IPS DF 4.7 (cell line): ENCODE measurements at regions not wholly inside any gene's neighbourhood (a gene's known extent, or its start where the extent isn't known, plus 50 kb on each side); places are given as distances from the start of the nearest gene placed in this dataset.

ENCODE experiments used
- DNase-seq: peaks from one replicate; pipeline ENCODE4 v3.0.0-alpha.2; 2013; ENCODE audit warnings: low spot score; ENCODE audit errors: extremely low read depth

GRCh38 chr14:61625165-61625564 lies 70.1 kb upstream of the HIF1A start:
- DNase-seq: no peak

DNA sequence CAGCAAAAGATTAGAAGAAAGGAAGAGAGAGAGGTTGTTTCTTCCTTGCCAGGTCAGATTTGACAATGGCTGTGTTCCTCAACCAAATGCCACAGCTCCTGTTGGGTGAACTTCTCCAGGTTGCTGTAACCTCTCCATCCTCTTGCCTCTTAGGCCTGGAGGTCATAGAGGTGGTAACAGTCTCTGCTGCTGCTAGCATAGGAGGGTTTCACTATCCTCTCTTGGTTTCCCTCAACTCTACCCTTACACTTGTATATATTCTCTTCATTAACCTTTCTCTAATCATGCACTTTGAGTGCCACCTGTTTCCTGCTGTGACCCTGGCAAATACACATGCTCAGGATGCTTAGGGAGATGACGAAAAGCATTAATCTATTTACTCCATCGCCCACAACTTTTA lies 67.7 kb upstream of the HIF1A start:
- DNase-seq: no peak

DNA sequence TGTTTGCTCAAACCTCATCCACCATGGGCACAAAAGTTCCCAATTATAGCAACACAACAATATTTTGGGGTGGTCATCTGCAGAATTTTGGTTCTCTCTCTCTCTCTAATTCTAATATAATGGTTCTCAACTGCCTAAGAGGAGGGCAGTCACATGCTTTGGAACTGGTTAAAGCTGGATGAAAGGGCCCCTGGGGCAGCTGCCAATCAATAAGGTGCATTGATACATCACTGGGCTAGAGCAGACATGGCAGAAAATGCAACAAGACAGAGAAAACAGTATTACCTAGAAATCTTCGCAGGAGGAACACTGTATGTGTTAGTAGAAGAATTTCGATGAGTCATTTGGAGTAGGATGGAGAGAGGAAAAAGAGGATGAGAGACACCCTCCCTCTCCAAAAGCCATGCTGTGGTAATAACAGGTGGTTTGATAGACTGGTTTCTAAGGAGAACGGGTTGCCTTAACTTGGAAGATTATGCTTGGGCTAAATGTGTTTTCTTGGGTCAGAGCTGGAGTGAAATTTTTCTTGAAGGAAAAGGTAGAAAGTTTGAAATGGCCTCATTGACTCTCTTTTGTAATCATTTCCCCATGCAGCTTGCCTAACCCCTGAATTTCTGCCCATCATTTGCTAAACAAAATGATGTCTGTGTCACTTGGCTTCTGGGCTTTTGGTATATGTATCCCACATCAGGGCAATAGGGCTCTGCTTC lies 67.1 kb upstream of the HIF1A start:
- DNase-seq: no peak

DNA sequence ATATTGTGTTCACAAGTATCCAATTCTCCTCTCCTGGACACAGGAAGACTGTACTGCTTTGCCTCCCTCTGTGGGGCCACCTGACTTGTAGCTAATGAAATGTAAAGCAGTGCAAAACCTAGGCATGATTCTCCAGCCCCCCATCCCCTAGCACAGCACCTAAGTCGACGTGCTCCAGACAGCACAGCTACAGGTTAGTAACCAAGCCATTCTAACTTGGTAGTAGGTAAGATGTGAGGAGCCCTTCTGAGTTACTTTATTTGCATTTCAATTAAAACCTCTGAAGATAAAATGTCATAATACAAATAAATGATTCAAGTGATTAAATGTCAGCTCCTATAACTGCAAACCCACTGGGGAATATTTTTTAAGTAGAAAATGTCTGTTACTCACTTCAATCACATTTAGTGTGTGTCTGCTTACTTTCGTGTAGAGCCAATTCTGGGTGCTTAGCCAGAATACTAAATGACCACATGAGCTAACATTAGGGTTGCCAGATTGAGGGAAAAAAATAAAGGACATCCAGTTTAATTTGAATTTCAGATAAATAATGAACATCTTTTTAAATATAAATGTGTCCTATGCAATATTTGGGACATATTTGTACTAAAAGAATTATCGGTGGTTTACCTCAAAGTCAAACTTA lies 64.8 kb upstream of the HIF1A start:
- DNase-seq: no peak

DNA sequence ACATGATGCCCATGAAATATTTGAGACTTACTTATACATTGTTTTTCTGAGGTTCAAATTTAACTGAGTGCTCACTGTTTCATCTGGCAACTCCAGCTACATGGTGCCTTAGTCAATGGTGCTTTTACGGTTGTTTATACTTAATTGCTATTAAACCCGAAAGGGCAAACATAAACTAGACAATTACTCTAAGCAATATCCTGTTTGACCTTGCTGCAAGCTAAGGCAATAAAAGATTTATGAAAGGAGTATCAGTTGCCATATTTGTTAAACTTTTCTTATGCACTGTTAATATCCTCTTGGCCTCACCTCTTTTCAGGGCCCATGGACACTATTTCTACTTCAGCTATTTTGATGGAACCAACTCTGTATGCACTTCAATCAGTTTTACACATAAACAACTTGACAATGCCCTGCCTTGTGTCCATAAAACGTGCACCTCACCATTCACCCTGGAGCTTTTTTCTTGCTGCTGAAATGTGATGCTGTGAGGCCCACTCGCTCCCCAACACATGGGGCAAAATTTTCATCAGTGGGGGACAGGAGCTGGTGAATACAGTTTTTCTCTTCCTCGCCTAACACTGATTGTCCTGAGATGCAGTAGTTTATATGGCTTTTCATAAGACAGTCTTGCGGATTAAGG lies 64.1 kb upstream of the HIF1A start:
- DNase-seq: no peak

GRCh38 chr14:61632401-61632800 lies 62.9 kb upstream of the HIF1A start:
- DNase-seq: no peak

GRCh38 chr14:61632807-61633206 lies 62.5 kb upstream of the HIF1A start:
- DNase-seq: no peak

GRCh38 chr14:61636291-61636690 lies 59.0 kb upstream of the HIF1A start:
- no peak for DNase-seq

- DNase-seq: no peak
Measured at GRCh38 chr14:61636779-61637178, 58.5 kb upstream of the HIF1A start.

DNA sequence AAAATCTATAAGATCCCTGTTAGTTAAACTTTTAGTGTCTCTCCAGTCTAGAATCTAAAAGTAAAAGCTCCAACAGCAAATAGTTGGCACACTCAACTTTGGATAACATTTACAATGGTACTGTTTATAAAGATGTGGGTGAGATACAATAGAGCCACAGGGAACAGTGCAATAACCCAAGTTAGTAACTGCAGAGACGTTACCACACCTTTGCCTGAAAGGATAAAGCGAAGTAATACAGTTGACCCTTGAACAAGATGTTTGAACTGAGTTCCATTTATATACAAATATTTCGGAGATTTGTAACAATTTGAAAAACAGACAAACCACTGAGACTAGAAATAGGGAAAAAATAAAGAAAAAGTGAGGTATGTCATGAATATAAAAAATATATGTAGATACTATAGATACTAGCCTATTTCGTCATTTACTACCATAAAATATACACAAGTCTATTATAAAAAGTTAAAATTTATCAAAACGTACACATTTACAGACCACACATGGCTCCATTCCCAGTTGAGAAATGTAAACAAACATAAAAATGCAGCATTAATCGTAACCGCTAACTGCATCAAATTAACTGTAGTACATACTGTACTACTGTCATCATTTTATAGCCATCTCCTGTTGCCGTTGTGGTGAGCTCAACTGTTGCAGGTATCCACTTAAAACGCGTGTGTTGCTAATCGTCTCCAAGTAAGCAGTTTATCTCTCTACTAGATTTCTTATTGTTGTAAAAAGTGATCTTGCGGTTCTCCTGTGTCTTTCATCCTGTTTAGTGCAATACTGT lies 56.5 kb upstream of the HIF1A start:
- no peak for DNase-seq

- DNase-seq: no peak
Measured at GRCh38 chr14:61640158-61641136, 54.9 kb upstream of the HIF1A start.

- DNase-seq: no peak
Measured at GRCh38 chr14:61641914-61642613, 53.2 kb upstream of the HIF1A start.

GRCh38 chr14:61642614-61642982 lies 52.7 kb upstream of the HIF1A start:
- DNase-seq: no peak

DNA sequence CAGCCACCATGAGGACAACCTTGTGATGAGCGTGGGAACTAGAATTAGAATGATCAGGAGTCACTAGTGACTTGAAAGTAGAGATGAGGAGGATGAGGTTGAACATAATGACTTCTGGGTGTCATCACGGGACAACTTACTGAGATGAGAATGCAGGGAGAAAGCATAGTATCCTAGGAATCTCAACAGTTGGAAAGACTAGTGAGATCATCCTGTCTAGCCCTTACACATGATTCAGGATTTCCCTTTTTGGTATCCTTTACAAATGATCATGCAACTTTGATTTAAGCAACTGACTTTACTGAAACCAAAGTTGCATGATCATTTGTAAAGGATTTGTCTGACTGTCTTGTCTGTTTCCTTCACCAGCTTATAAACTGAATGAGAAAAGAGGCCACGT lies 51.8 kb upstream of the HIF1A start:
- DNase-seq: no peak

GRCh38 chr14:61644175-61644574 lies 51.1 kb upstream of the HIF1A start:
- no peak for DNase-seq

GRCh38 chr14:61644834-61645233 lies 50.5 kb upstream of the HIF1A start:
- no peak for DNase-seq

DNA sequence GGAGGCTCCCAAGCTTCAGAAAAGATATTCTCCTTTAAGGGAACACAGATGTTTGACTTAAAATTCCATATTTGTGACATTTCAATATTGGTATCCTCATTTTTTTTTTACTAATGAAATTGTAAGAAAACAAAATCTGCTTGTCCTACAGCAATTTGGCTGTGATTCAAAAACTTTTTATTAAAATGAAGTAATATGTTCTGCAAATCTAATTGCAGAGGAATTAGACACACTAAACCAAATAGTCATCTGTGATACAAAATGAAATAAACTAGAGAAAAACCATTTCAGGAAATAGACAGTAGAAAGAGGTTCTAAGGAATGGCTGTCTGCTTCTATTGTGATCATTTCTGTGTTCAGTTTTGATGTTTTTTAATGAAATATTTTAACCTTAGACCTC lies 50.1 kb upstream of the HIF1A start:
- DNase-seq: no peak
